Keratinocyte (primary cell): ENCODE measurements at regions not wholly inside any gene's neighbourhood (a gene's known extent, or its start where the extent isn't known, plus 50 kb on each side); places are given as distances from the start of the nearest gene placed in this dataset.

Source experiments
- EZH2 ChIP-seq: IDR thresholded peaks from one replicate; pipeline ENCODE4 v1.6.1; 2012; ENCODE audit warnings: inconsistent platforms, mild to moderate bottlenecking, low read length, moderate library complexity
- TF ChIP-seq, protein P1 (sequence below), 3 experiments: IDR thresholded peaks in 1 of 3; conservative IDR thresholded peaks in 1 of 3; optimal IDR thresholded peaks in 1 of 3; 2 replicates in 2 of 3; 3 replicates in 1 of 3; pipeline versions ENCODE3 to v1.5.1; 2011; ENCODE audit warnings: low read length in 3 of 3, mild to moderate bottlenecking in 3 of 3, moderate library complexity in 2 of 3, control low read depth in 1 of 3, inconsistent platforms in 1 of 3; ENCODE audit not compliant: insufficient read depth in 2 of 3; ENCODE audit errors: extremely low read depth in 1 of 3

DNA sequence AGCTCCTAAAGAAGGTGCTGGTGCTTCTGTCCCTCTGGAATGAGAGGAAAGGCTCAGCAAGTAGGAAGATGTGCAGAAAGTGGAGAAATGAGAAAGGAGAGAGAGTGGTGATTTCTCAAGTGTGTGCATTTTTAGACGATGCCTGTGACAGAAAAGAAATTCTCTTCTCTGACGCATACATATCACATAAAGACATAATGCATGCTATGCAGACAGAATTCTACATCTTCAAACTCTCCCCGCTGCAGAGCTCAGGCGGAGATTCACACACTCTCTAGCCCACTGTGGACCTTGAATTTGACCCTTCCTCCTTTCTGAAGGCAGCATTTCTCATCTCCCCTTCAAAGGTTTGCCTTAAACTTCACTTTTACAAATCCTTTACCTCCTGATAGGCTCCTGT, 52.0 kb upstream of the CAMK1G start:
- TF ChIP-seq, protein P1, sequence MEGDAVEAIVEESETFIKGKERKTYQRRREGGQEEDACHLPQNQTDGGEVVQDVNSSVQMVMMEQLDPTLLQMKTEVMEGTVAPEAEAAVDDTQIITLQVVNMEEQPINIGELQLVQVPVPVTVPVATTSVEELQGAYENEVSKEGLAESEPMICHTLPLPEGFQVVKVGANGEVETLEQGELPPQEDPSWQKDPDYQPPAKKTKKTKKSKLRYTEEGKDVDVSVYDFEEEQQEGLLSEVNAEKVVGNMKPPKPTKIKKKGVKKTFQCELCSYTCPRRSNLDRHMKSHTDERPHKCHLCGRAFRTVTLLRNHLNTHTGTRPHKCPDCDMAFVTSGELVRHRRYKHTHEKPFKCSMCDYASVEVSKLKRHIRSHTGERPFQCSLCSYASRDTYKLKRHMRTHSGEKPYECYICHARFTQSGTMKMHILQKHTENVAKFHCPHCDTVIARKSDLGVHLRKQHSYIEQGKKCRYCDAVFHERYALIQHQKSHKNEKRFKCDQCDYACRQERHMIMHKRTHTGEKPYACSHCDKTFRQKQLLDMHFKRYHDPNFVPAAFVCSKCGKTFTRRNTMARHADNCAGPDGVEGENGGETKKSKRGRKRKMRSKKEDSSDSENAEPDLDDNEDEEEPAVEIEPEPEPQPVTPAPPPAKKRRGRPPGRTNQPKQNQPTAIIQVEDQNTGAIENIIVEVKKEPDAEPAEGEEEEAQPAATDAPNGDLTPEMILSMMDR (optimal IDR thresholded peaks at IDR 0.05 in 1 of 3, IDR thresholded peaks at IDR 0.05 in 1 of 3, conservative IDR thresholded peaks at IDR 0.05 in 1 of 3; ENCODE audit: extremely low read depth in 1 of 3, insufficient read depth in 2 of 3, low read length in 3 of 3) = no peak
- TF ChIP-seq EZH2 = no peak
